Putamen (tissue), 1 donor: ENCODE measurements at regions not wholly inside any gene's neighbourhood (a gene's known extent, or its start where the extent isn't known, plus 50 kb on each side); places are given as distances from the start of the nearest gene placed in this dataset.
"Not testable (repeated sequence)": the region's sequence is repeated elsewhere in the genome, so short reads cannot be mapped to it uniquely, and the experiment has no call there.

ENCODE experiments used
- DNase-seq: peaks from one replicate; pipeline ENCODE4 v3.0.0-alpha.2; 2016; ENCODE audit warnings: low spot score

DNA sequence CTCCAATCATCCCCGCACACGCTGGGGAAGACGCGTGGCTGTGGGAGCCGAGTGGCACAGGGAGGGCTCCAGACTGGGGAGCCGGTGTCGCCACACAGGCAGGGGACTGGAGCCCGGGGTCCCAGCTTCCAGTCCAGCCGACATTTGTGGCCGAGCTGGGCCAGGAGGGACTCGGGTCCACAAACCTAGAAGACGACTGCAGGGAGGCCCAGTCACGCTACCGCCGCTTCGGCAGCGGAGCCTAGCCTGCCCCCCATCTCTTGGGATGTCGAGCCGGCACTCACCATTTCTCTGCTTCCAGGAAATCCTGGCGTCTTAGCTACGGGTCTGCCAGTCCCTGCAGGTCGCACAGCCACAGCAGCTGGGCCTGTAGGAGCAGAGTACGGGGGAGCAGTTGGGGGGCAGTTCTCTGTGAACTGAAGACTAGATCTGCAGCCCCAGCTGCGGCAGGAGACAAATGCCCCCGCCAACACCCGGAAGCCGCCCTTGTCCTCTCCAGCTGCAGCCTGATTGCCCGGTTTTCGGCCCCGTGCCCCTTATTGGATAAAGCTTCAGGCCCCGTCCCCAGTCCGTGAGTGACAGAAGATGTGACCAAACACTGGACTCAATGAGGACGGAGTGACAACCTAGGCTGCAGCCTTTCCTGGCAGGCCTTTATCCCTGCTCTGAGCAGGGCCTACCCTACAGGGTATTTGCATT, 270.7 kb downstream of the ZNF33B start:
- peak; percentile 96 for DNase-seq

GRCh38 chr10:42351745-42352144, 286.6 kb downstream of the ZNF33B start:
- no peak for DNase-seq

DNA sequence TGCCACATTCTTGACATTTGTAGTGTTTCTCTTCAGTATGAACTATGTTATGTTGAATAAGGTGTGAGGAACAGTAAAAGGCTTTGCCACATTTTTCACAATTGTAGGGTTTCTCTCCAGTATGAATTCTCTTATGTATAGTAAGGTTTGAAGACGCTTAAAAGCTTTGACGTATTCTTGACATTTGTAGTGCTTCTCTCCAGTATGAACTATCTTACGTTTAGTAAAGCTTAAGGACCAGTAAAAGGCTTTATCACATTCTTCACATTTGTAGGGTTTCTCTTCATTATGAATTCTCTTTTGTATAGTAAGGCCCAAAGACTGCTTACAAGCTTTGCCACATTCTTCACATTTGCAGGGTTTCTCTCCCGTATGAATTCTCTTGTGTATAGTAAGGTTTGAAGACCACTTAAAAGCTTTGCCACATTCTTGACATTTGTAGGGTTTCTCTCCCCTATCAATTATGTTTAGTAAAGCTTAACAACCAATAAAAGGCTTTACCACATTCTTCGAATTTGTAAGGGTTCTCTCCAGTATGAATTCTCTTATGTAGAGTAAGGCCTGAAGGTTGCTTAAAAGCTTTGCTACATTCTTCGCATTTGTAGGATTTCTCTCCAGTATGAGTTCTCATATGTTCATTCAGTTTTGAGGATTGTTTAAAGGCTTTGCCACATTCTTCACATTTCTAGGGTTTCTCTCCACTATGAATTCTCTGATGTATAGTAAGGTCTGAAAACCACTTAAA, 301.6 kb downstream of the ZNF33B start:
- not testable (repeated sequence) for DNase-seq

DNA sequence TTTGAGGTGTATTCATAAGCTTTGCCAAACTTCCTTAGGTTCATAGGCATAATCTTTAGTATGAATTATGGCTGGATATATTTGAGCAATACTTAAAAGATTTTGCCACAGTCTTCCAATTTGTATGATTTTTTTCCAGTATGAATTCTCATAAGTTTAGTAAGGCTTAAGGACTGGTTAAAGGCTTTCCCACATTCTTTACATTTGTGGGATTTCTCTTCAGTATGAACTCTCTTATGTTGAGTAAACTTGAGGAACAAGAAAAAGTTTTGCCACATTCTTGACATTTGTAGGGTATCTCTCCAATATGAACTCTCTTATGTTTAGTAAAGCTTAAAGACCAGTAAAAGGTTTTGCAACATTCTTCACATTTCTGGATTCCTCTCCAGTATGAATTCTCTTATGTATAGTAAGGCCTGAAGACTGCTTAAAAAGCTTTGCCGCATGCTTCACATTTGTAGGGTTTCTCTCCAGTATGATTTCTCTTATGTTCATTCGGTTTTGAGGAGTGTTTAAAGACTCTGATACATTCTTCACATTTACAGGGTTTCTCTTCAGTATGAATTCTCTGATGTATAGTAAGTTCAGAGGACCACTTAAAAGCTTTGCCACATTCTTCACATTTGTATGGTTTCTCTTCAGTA, 302.6 kb downstream of the ZNF33B start:
- not testable (repeated sequence) for DNase-seq

- no peak for DNase-seq
These were observed 334.0 kb downstream of the ZNF33B start for GRCh38 chr10:42304341-42304740.

DNA sequence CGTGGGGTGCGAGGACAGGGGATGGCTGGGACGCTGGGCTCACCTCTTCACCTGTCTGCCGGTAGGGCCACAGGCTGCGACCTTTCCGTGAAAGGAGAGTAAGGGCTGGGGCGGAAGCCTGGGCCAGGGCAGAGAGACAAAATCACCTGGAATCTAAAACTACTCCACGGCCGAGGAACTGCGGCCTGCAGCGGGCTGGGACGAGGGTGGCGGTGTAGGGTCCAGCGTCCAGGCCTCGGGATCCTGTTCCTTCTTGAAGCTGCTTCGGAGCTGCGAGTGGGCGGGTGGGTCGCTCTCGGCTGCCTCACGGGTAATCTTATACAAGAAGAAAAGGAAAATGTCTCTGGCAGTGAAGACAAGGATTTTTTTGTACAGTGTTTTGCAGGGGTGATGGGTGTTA, 356.5 kb downstream of the ZNF33B start:
- DNase-seq, result not testable (repeated sequence)

DNA sequence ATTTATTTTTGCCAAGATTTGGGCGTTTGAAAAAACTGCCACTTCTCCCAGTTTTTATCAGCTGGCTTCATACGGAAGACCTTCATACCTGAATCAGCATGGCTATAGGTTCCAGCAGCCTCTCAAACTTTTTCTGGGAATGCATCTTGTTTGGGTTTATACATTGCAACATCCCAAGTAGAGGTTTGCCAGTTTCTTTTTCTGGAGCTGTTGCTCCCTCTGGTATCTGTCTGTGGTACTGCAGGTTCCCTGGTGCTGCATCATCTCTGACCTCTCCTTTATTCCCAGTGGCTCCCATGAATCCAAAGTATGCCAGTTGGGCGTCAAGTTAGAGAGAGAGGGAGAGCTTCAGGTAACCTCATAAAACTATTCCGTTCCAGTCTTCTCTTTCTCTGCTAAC, 368.6 kb downstream of the ZNF33B start:
- DNase-seq, result not testable (repeated sequence)

GRCh38 chr10:42263259-42263658, 375.1 kb downstream of the ZNF33B start:
- not testable (repeated sequence) for DNase-seq

DNA sequence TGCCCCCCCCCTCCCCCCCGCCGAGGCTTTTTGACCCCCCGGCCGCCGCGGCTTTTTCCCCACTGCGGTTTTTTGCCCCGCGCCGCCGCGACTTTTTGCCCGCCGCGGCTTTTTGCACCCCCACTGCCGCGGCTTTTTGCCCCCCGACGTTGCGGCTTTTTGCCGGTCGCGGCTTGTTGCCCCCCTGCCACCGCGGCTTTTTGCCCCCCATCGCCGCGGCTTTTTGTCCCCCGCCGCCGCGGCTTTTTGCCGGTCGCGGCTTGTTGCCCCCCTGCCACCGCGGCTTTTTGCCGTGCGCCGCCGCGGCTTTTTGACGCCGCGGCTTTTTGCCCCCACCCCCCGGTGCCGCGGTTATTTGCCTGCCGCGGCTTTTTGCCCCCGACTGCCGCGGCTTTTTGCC, 395.4 kb downstream of the ZNF33B start:
- not testable (repeated sequence) for DNase-seq

GRCh38 chr10:42242135-42242805, 396.1 kb downstream of the ZNF33B start:
- no peak for DNase-seq

GRCh38 chr10:42236401-42236800, 402.0 kb downstream of the ZNF33B start:
- DNase-seq, result not testable (repeated sequence)

- DNase-seq, result not testable (repeated sequence)
These were observed 402.6 kb downstream of the ZNF33B start for GRCh38 chr10:42235736-42236135.

DNA sequence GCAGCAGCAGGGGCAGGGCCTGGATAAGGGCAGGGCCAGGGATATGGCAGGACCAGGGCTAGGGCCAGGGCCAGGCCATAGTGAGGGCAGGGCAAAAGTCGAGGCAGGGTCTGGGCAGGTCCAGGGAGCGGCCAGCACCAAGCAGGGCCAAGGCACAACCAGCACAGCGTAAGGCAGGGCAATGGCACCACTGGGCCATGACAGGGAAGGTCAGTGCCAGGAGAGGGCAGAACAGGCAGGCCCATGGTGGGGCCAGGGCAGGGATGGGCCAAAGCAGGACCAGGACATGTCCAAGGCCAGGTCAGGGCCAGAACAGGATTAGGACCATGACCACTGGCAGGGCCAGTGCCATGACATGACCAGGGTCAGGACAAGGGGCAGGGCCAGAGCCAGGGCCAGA, 403.1 kb downstream of the ZNF33B start:
- not testable (repeated sequence) for DNase-seq

DNA sequence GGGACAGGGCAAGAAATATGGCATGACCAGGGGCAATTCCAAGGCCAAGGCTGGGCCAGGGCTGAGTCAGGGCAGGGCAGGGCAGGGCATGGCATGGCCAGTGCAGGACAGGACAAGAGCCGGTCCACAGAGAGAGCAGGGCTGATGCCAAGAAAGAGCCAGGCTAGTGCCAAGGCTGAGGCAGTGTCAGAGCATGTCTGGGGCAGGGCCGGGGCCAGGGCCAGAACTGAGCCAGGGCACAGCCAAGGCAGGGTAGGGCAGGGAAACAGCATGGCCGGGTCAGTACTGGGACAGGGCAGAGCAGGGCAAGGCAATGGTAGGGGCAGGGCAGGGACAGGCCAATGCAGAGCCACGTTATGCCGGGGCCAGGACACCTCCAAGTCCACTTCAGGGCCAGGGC, 403.9 kb downstream of the ZNF33B start:
- not testable (repeated sequence) for DNase-seq

GRCh38 chr10:42233461-42234206, 404.7 kb downstream of the ZNF33B start:
- DNase-seq, result not testable (repeated sequence)

DNA sequence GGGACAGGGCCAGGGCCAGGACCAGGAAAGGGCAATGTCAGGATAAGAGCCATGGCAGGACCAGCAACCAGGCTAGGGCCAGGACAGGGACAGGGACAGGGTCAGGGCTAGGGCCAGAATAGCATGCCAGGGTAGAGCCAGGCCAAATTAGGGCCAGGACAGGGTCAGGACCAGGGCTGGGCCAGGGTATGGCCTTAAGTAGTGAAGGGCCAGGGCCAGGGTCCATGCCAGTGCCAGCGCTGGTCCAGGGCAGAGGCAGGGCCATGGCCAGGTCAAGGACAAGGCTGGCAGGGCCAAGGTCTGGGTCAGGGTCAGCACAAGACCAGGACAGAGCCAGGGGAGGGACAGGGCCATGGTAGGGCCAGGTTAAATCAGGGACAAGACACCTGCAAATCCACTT, 405.4 kb downstream of the ZNF33B start:
- DNase-seq, result not testable (repeated sequence)

GRCh38 chr10:42230812-42231211, 407.6 kb downstream of the ZNF33B start:
- DNase-seq, result not testable (repeated sequence)

GRCh38 chr10:42230115-42230514, 408.3 kb downstream of the ZNF33B start:
- not testable (repeated sequence) for DNase-seq

- not testable (repeated sequence) for DNase-seq
These were observed 410.5 kb downstream of the ZNF33B start for GRCh38 chr10:42227859-42228258.

- DNase-seq, result not testable (repeated sequence)
These were observed 444.8 kb downstream of the ZNF33B start for GRCh38 chr10:42193588-42193987.

DNA sequence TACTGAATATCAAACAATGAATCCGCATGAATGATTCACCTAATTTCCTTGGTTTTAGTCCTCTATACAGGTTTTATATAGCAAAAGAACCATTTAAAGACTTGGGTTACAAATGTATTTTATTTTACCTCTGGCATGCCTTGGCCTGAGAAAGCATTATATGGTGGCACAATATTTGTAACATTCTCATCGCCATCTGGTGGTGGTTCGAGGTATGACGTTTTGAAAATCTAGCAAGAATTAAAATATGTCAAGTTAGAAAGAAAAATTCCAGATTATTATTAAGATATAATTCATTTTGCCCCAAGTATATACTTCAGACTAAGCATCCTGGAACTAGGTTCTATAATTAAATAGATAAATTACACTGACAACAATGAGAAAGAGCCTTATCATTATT, 445.9 kb downstream of the ZNF33B start:
- not testable (repeated sequence) for DNase-seq
